ENCODE measurements at regions not wholly inside any gene's neighbourhood (a gene's known extent, or its start where the extent isn't known, plus 50 kb on each side); places are given as distances from the start of the nearest gene placed in this dataset.

DNA sequence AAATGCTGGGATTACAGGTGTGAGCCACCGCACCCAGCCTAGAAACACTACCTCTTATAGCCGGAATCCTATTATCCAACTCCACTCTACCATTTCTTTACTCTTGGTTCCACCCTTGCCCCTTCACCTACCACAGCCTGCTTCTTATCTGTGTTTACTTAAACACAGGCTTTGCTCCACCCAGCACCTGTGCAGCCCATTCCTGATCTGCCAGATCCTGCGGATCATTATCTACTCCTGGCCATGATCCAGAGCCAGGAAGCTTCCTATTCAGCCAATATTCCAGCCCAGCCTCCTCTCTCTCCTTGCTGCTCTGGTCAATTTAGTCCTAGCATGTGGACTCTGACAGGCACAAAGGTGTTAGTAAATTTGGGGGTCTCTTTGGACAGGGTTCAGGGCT lies 98.8 kb upstream of the MED13 start (continued):
- TF ChIP-seq ZNF609 (CRISPR knock-in tag; IDR thresholded peaks at IDR 0.05; ENCODE audit: borderline replicate concordance) (no peak), ZNF225 (CRISPR knock-in tag; IDR thresholded peaks at IDR 0.05) (no peak), ZNF546 (CRISPR knock-in tag; conservative IDR thresholded peaks at IDR 0.05) (no peak), ZKSCAN5 (CRISPR knock-in tag; IDR thresholded peaks at IDR 0.05) (no peak), ZEB1 (IDR thresholded peaks at IDR 0.05; ENCODE audit: insufficient replicate concordance, low read depth) (peak; percentile 85), CENPX (CRISPR knock-in tag; IDR thresholded peaks at IDR 0.05) (no peak), ZNF362 (CRISPR knock-in tag; IDR thresholded peaks at IDR 0.05; ENCODE audit: borderline replicate concordance) (no peak), ZNF709 (CRISPR knock-in tag; IDR thresholded peaks at IDR 0.05) (no peak), ZNF251 (CRISPR knock-in tag; IDR thresholded peaks at IDR 0.05) (no peak)
- TF ChIP-seq, protein P1, sequence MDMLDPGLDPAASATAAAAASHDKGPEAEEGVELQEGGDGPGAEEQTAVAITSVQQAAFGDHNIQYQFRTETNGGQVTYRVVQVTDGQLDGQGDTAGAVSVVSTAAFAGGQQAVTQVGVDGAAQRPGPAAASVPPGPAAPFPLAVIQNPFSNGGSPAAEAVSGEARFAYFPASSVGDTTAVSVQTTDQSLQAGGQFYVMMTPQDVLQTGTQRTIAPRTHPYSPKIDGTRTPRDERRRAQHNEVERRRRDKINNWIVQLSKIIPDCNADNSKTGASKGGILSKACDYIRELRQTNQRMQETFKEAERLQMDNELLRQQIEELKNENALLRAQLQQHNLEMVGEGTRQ (IDR thresholded peaks at IDR 0.05; ENCODE audit: low read depth, low read length): no peak
- TF ChIP-seq, protein P1 (CRISPR knock-in tag; IDR thresholded peaks at IDR 0.05; ENCODE audit: borderline replicate concordance): no peak

Measured in HepG2 (cell line).